MM.1S (cell line): ENCODE measurements at regions not wholly inside any gene's neighbourhood (a gene's known extent, or its start where the extent isn't known, plus 50 kb on each side); places are given as distances from the start of the nearest gene placed in this dataset.

ENCODE experiments used
- DNase-seq: peaks from one replicate; pipeline ENCODE4 v3.0.0-alpha.2; 2015
- H2AFZ ChIP-seq: fragments of 300-600 bp; sonication (generic); 2 replicates; pipeline ENCODE4 v1.6.0; 2016; ENCODE audit warnings: antibody characterized with exemption, low read length
- H3F3A ChIP-seq: fragments of 300-600 bp; sonication (generic); 2 replicates; pipeline ENCODE4 v1.6.1; 2016; ENCODE audit warnings: mild to moderate bottlenecking, antibody characterized with exemption, low read length, moderate library complexity, mixed read lengths; ENCODE audit not compliant: insufficient read depth
- H3K27ac ChIP-seq: fragments of 300-600 bp; sonication (generic); 2 replicates; pipeline ENCODE4 v1.5.1; 2016; ENCODE audit warnings: mild to moderate bottlenecking, low read length
- H3K27me3 ChIP-seq: fragments of 300-600 bp; sonication (generic); replicated peaks from 2 replicates; pipeline ENCODE4 v1.6.0; 2016; ENCODE audit warnings: low read length; ENCODE audit not compliant: insufficient read depth
- H3K36me3 ChIP-seq: fragments of 300-600 bp; sonication (generic); replicated peaks from 2 replicates; pipeline ENCODE4 v1.6.1; 2016; ENCODE audit warnings: mild to moderate bottlenecking, low read length, mixed read lengths; ENCODE audit not compliant: insufficient read depth
- H3K4me1 ChIP-seq: fragments of 300-600 bp; sonication (generic); 2 replicates; pipeline ENCODE4 v1.6.1; 2016; ENCODE audit warnings: low read length, mixed read lengths
- H3K4me2 ChIP-seq: fragments of 300-600 bp; sonication (generic); 2 replicates; pipeline ENCODE4 v1.6.0; 2016; ENCODE audit warnings: low read depth, low read length
- H3K4me3 ChIP-seq: fragments of 300-600 bp; sonication (generic); 2 replicates; pipeline ENCODE4 v1.5.1; 2016; ENCODE audit warnings: low read length, mixed read lengths
- H3K79me2 ChIP-seq: fragments of 300-600 bp; sonication (generic); 2 replicates; pipeline ENCODE4 v1.6.1; 2016; ENCODE audit warnings: mixed run types, low read length, mixed read lengths
- H3K9ac ChIP-seq: fragments of 300-600 bp; sonication (generic); 2 replicates; pipeline ENCODE4 v1.6.1; 2016; ENCODE audit warnings: low read length, mixed read lengths
- H3K9me2 ChIP-seq: fragments of 300-600 bp; sonication (generic); replicated peaks from 2 replicates; pipeline ENCODE4 v1.6.1; 2016; ENCODE audit warnings: mild to moderate bottlenecking, low read length, mixed read lengths; ENCODE audit not compliant: insufficient read depth
- H3K9me3 ChIP-seq: fragments of 300-600 bp; sonication (generic); replicated peaks from 2 replicates; pipeline ENCODE4 v1.6.1; 2016; ENCODE audit warnings: mild to moderate bottlenecking, low read length, mixed read lengths; ENCODE audit not compliant: insufficient read depth
- H4K20me1 ChIP-seq: fragments of 300-600 bp; sonication (generic); 2 replicates; pipeline ENCODE4 v1.6.1; 2016; ENCODE audit warnings: mild to moderate bottlenecking, low read length, moderate library complexity, mixed read lengths; ENCODE audit not compliant: insufficient read depth
- CTCF ChIP-seq: fragments of 300-600 bp; sonication (generic); IDR thresholded peaks from 2 replicates; pipeline ENCODE4 v1.5.1; 2016; ENCODE audit warnings: antibody characterized with exemption, low read length, mixed read lengths
- EZH2 ChIP-seq: fragments of 300-600 bp; sonication (generic); optimal IDR thresholded peaks from 2 replicates; pipeline ENCODE3; 2017; ENCODE audit warnings: low read depth, mild to moderate bottlenecking, antibody characterized with exemption, low read length, mixed read lengths
- EZH2phosphoT487 ChIP-seq: fragments of 300-600 bp; sonication (generic); IDR thresholded peaks from 2 replicates; pipeline ENCODE4 v1.6.1; 2018; ENCODE audit warnings: antibody characterized with exemption, low read length

- Histone ChIP-seq H3K9me2 (no peaks in the 10 kb centered on the region), H3K4me2 (no peak overlapping the region), H2AFZ (no peak overlapping the region), H3K9me3 (no peaks in the 10 kb centered on the region), H3K36me3 (no peaks in the 10 kb centered on the region), H3K9ac (no peak overlapping the region), H3K4me3 (no peak overlapping the region), H3K27me3 (no peaks in the 10 kb centered on the region), H3K4me1 (0 out of 2 replicates have a peak, but pooled peaks cover under 1% of the 10 kb centered on the region), H4K20me1 (no peaks in the 10 kb centered on the region), H3K79me2 (no peaks in the 10 kb centered on the region), H3K27ac (no peak overlapping the region), H3F3A (no peaks in the 10 kb centered on the region)
- TF ChIP-seq EZH2 (no peak), CTCF (no peak), EZH2phosphoT487 (no peak)
- DNase-seq: no peak
Observed at GRCh38 chr1:90334137-90334536, 339.2 kb downstream of the ZNF326 start.

- Histone ChIP-seq H3K9ac (no peak overlapping the region), H3K27ac (no peak overlapping the region), H3K79me2 (no peaks in the 10 kb centered on the region), H3K4me3 (no peak overlapping the region), H3K4me1 (no peaks in the 10 kb centered on the region), H3K9me3 (no peaks in the 10 kb centered on the region), H3K9me2 (no peaks in the 10 kb centered on the region), H3F3A (no peaks in the 10 kb centered on the region), H3K4me2 (no peak overlapping the region), H4K20me1 (no peaks in the 10 kb centered on the region), H3K27me3 (no peaks in the 10 kb centered on the region), H3K36me3 (no peaks in the 10 kb centered on the region), H2AFZ (no peak overlapping the region)
- no peak for DNase-seq
- no peak for TF ChIP-seq EZH2phosphoT487
- no peak for TF ChIP-seq EZH2
- no peak for TF ChIP-seq CTCF
Observed at GRCh38 chr1:90325168-90325567, 330.3 kb downstream of the ZNF326 start.

- Histone ChIP-seq H3K79me2 (no peaks in the 10 kb centered on the region), H3F3A (no peaks in the 10 kb centered on the region), H3K4me1 (no peaks in the 10 kb centered on the region), H3K27me3 (no peaks in the 10 kb centered on the region), H3K27ac (no peak overlapping the region), H3K36me3 (no peaks in the 10 kb centered on the region), H3K4me2 (no peak overlapping the region), H3K4me3 (no peak overlapping the region), H4K20me1 (no peaks in the 10 kb centered on the region), H3K9me3 (no peaks in the 10 kb centered on the region), H2AFZ (no peak overlapping the region), H3K9me2 (no peaks in the 10 kb centered on the region), H3K9ac (no peak overlapping the region)
- TF ChIP-seq EZH2 (no peak), EZH2phosphoT487 (no peak), CTCF (no peak)
- DNase-seq: no peak
Observed at GRCh38 chr1:90322186-90322585, 327.3 kb downstream of the ZNF326 start.
